NCI-H748 (cell line): ENCODE measurements at regions not wholly inside any gene's neighbourhood (a gene's known extent, or its start where the extent isn't known, plus 50 kb on each side); places are given as distances from the start of the nearest gene placed in this dataset.
A peak's percentile ranks its signal among the peaks of the same experiment; 100 is the strongest.

Source experiments
- DNase-seq: peaks from one replicate; lab custom pipeline; 2025; ENCODE audit not compliant: unreplicated experiment; lab: John Stamatoyannopoulos, UW

- no peak for DNase-seq
Measured at GRCh38 chr5:112112346-112112745, 306.7 kb downstream of the EPB41L4A start.

- peak; percentile 3 for DNase-seq
Measured at GRCh38 chr5:112109331-112110007, 309.6 kb downstream of the EPB41L4A start.

DNA sequence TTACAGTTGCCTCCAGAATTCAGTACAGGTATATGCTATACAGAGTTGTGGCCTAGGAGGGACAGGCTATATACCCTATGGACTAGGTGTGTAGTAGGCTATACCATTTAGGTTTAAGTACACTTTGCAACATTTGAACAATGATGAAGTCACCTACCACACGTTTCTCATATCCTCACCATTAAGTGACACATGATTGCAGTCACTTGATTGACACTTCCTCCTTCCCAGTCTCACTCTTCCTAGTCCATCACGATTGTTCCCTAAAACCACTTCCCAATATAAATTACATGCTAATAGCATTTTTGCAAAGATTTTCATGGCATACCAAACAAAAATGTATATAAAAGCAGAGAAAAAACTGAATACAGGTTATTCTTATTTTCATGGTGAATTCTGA is 312.2 kb downstream of the EPB41L4A start:
- no peak for DNase-seq

- DNase-seq, result no peak
Measured at GRCh38 chr5:112097768-112098167, 321.3 kb downstream of the EPB41L4A start.

DNA sequence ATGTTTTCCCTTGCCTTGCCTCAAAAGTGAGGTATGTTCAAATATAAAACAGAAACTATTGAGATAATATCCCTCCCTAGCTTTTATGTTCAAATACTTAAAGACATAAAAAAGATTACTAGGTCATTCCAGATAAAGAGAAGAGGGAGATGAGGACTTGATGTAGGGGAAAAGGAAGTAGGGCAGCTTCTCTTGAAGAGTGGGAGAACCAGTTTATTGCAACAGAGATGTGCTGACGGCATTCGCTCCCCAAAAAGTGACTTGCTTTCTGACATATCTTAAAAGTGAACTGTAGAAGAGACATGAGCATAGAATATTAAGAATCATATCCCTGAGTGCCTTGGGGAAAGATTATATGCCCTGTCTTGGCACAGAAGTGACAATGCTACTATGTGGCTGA is 330.2 kb upstream of the NREP start:
- DNase-seq, result no peak

GRCh38 chr5:112086740-112087139 is 329.7 kb upstream of the NREP start:
- no peak for DNase-seq

DNA sequence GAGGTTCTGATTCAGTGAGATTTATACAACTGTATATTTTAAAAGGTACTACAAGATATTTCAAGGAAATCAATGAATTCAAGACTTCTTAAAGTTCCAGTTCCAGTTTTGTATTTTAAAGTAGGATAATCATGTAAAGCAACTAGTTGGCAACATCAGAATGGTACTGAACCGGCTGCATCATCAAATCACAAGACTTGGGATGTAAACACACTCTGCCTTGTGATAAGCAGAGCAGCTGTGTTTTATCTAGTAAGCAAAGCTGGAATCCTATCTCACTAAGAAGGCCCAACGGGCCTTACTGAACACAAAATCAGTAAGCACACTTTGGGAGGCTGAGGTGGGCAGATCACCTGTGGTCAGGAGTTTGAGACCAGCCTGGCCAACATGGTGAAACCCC is 327.2 kb upstream of the NREP start:
- DNase-seq, result no peak

DNA sequence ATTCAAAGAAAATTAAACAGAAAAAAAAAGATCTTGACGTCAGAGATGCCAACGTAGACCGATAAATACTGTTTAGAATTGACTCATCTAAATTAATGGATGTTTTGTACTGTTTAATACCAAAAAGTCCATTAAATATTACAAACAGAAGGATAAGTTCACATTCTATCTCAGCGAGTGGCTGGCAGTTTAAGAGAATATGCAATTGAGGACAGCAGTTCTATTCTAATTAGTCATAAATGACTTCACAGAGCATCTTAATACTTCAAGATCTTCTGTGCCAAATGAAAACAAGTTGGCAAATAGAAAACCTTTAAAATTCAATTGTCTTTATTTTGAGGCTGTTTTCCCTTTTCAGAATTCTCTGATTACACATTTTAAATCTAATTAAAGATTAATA is 326.6 kb upstream of the NREP start:
- DNase-seq, result no peak

DNA sequence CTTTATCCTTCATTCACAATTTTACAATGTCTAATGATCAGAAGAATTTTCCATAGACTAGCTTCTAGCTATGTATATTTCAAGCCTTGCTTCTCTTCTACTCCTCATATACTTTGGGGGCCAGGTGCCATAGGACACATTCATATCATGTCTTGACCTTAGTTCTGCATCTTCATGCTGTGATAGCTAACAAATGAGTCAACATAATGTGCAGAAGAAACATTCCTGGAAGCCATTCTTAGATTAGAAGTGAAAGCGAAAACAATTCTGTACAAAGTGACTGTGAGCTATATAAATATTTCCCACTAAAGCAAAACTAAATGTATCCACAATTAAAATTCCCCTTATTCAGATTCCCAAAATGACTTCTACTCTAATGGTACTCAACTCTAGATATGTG is 320.2 kb upstream of the NREP start:
- no peak for DNase-seq

- no peak for DNase-seq
Measured at GRCh38 chr5:112070022-112070421, 313.0 kb upstream of the NREP start.

GRCh38 chr5:112069329-112069728 is 312.3 kb upstream of the NREP start:
- no peak for DNase-seq

DNA sequence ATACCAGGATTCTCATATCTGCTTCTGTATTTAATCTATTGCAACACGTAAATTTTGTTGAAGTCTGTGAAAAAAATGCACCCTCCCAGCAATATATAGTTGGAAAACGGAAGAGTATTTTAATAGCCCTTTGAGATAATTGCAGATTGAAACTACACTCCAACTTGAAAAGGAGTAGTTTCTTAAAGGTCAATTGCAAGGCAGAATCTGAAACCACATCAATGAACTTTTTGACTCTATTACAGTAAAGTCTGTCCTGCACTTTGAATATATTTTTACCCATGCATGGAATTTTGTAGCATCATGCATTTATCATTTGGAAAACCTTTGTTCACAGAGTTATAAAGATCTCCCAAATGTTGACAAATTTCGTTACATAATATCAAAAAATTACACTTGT is 311.6 kb upstream of the NREP start:
- DNase-seq, result no peak

DNA sequence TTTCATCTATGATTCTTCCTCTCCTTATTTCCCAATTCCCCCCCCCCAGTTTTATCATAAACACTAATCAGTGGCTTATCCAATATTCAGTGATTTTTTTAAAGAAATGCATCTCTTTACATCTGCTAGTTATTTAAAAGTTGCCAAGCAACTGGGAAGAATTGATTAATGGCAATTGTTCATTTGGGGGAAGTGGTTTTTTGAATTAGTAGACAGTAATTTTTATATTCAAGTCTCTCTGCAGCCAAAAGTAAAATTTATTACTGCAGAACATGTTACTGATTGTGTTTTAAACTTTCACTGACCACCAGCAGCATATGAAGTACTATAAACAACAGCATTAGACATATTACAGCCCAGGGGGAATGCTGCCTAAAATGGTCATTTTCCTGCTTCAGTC is 308.8 kb upstream of the NREP start:
- no peak for DNase-seq

DNA sequence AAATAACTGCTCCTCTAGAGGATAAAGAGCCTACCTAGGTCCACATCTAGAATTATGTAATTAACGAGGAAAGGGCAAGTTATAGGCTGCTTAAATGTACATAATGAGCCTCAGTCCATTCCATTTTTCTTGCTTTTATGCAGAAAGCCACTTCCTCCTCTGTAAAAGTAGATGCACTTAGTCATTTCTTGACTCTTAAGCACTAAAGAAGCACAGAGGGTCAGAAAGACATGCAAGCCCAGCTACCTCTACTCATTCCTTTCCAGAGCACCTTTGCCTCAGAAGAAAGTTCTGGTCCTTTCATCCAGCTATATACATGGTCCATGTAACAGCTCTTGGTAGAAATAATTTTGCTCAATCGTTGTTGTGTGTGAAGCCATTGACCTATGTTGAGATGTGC is 308.0 kb upstream of the NREP start:
- DNase-seq, result no peak

DNA sequence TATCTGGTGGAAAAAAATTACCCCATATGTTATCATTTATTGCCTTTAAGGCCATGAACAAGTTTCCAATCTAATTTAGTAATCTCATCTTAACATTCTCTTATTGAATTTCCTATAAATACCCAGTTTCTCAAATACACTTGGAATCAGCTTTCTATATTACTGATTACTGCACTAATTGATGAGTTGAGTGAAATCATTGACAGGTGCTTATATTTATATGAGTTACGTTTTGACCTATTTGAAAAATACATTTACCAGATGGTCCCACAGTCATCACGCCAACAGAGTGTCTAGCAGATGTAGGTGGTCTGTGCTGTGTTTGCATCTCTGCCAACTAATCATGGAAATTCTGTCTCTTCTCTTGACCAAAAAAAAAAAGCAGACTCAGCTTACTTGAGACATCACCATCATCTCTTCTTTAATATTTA is 307.3 kb upstream of the NREP start:
- no peak for DNase-seq

GRCh38 chr5:112063856-112064255 is 306.9 kb upstream of the NREP start:
- no peak for DNase-seq

DNA sequence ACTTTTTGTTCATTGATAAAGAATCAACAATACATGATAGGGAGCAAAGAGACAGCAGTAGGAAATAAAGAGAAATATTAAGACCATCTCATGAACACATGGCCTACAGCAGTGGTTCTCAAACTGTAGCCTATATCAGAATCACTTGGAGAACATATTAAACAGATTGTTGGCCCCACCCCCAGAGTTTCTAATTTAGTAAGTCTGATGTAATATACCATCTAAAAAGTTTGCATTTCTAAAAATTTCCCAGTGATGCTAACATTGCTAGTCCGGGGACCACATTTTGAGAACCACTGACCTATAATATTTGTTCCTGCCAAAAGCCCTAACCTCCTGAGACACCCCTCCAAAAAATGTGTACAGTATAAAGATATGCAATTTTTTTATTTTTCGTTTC is 306.2 kb upstream of the NREP start:
- DNase-seq, result no peak

GRCh38 chr5:112062181-112062580 is 305.2 kb upstream of the NREP start:
- no peak for DNase-seq

GRCh38 chr5:112061666-112062065 is 304.7 kb upstream of the NREP start:
- DNase-seq, result no peak

DNA sequence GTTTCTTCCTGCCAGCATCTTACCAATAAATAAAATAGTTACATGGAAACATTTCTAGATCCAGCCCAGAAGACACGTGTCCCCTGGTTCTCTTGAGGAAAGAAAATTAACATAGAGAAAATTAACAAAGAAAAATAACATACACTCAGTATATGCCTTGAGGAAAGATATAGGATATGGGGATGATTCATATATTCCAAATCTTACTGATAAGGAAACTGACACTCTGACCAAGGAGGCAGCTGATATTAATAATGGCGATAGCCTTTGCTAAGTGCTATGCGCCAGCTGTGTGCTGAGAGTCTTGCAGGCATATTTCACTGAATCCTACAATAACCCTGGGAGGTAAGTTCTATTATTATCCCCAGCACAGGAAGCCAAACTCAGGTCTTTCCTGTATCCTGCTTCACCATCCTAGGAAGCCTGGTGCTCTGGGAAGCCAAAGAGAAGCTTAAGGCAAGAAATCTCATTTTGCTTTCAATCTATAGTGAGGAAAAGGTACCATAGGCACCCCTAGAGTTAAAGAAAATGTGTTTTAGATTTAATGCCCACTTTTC is 302.7 kb upstream of the NREP start:
- no peak for DNase-seq

GRCh38 chr5:112049738-112050137 is 292.7 kb upstream of the NREP start:
- DNase-seq, result no peak

- DNase-seq, result no peak
Measured at GRCh38 chr5:112036206-112036605, 279.2 kb upstream of the NREP start.

GRCh38 chr5:112034421-112034979 is 277.5 kb upstream of the NREP start:
- no peak for DNase-seq
